Spleen (tissue), 7 donors: ENCODE measurements at regions not wholly inside any gene's neighbourhood (a gene's known extent, or its start where the extent isn't known, plus 50 kb on each side); places are given as distances from the start of the nearest gene placed in this dataset.

ENCODE experiments used
- POLR2A ChIP-seq, 3 donors: fragments of 450-650 bp; IDR thresholded peaks; one replicate each; pipeline ENCODE4 v1.5.1; 2017; ENCODE audit warnings: antibody characterized with exemption in 3 of 3, mild to moderate bottlenecking in 1 of 3
- POLR2AphosphoS5 ChIP-seq, 3 donors: sonication (generic); formaldehyde crosslinking; IDR thresholded peaks; one replicate each; pipeline ENCODE4 v1.5.1; 2017; ENCODE audit warnings: antibody characterized with exemption in 3 of 3
- TF ChIP-seq, protein P1 (sequence below), 11 experiments: fragments of 200-600 bp in 7 of 11; fragments of 450-650 bp in 4 of 11; sonication (generic) in 4 of 11; IDR thresholded peaks in 8 of 11; conservative IDR thresholded peaks in 3 of 11; 1 replicate in 7 of 11; 2 replicates in 4 of 11; pipeline versions ENCODE4 v1.4.0 to v1.8.0; 2016 to 2021; ENCODE audit warnings: antibody characterized with exemption in 11 of 11, inconsistent platforms in 4 of 11, mild to moderate bottlenecking in 1 of 11
- donor health status: DM: no; HTN: no; CAD: no; lungs with moderate emphysema.
- donor health status: DM: no; HTN: no; CAD: no.
- donor health status: DM: no; HTN: no; CAD: no.

DNA sequence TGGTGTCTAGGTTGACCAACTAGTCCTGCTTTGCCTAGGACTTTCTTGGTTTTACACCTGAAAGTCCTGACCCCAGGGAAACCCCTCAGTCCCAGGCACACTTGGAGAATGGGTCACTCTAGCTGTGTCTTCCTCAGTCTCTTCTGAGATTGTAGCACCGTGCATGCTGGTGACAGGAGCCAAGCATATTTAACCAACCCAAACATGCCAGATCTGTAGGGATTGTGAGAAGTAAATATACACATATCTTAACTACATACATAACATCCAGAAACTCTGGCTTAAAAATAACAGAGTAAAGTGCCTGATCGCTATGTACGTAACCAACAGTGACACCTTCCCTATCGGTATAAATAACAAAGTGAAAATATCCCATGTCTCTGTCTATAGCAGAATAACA is 158.1 kb downstream of the HAPSTR1 start:
- TF ChIP-seq, protein P1, sequence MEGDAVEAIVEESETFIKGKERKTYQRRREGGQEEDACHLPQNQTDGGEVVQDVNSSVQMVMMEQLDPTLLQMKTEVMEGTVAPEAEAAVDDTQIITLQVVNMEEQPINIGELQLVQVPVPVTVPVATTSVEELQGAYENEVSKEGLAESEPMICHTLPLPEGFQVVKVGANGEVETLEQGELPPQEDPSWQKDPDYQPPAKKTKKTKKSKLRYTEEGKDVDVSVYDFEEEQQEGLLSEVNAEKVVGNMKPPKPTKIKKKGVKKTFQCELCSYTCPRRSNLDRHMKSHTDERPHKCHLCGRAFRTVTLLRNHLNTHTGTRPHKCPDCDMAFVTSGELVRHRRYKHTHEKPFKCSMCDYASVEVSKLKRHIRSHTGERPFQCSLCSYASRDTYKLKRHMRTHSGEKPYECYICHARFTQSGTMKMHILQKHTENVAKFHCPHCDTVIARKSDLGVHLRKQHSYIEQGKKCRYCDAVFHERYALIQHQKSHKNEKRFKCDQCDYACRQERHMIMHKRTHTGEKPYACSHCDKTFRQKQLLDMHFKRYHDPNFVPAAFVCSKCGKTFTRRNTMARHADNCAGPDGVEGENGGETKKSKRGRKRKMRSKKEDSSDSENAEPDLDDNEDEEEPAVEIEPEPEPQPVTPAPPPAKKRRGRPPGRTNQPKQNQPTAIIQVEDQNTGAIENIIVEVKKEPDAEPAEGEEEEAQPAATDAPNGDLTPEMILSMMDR (IDR thresholded peaks at IDR 0.05 in 8 of 11, conservative IDR thresholded peaks at IDR 0.05 in 3 of 11): no peak
- TF ChIP-seq POLR2AphosphoS5 (IDR thresholded peaks at IDR 0.05): no peak
- no peak for TF ChIP-seq POLR2A (IDR thresholded peaks at IDR 0.05)
